Stomach smooth muscle (tissue), 2 donors: ENCODE measurements at regions not wholly inside any gene's neighbourhood (a gene's known extent, or its start where the extent isn't known, plus 50 kb on each side); places are given as distances from the start of the nearest gene placed in this dataset.
"Not testable (repeated sequence)": the region's sequence is repeated elsewhere in the genome, so short reads cannot be mapped to it uniquely, and the experiment has no call there.

Experiments
- H3K27ac ChIP-seq: one replicate; pipeline ENCODE4 v1.7.0; 2013; ENCODE audit warnings: mild to moderate bottlenecking, low read length, inconsistent platforms
- H3K27me3 ChIP-seq, 2 donors: one replicate each; pipeline ENCODE4 v1.7.0; 2013; ENCODE audit warnings: low read length in 2 of 2; ENCODE audit not compliant: insufficient read depth in 2 of 2, control insufficient read depth in 1 of 2
- H3K36me3 ChIP-seq, 2 donors: one replicate each; pipeline ENCODE4 v1.7.0; 2013; ENCODE audit warnings: low read length in 2 of 2; ENCODE audit not compliant: control insufficient read depth in 2 of 2, insufficient read depth in 2 of 2
- H3K4me1 ChIP-seq: one replicate; pipeline ENCODE4 v1.7.0; 2013; ENCODE audit warnings: low read length; ENCODE audit not compliant: control insufficient read depth, insufficient read depth
- H3K4me3 ChIP-seq, 2 donors: one replicate each; pipeline ENCODE4 v1.7.0; 2013; ENCODE audit warnings: low read length in 2 of 2
- H3K9ac ChIP-seq, 2 donors: one replicate each; pipeline ENCODE4 v1.7.0; 2013; ENCODE audit warnings: low read length in 2 of 2, mild to moderate bottlenecking in 1 of 2
- H3K9me3 ChIP-seq, 2 donors: one replicate each; pipeline ENCODE4 v1.7.0; 2013; ENCODE audit warnings: low read length in 2 of 2; ENCODE audit not compliant: control insufficient read depth in 2 of 2
- donor health status: healthy.
- donor health status: Pancreatic carcinoma.

GRCh38 chr2:189344043-189344442 is 97.2 kb upstream of the WDR75 start:
- Histone ChIP-seq H3K27me3 (no peaks in the 10 kb centered on the region), H3K36me3 (no peaks in the 10 kb centered on the region), H3K9me3 (peaks cover 0 to 6% of the 10 kb centered on the region in 2 donors), H3K4me1 (no peaks in the 10 kb centered on the region), H3K4me3 (no peak overlapping the region), H3K9ac (no peak overlapping the region), H3K27ac (no peak overlapping the region)

GRCh38 chr2:189347540-189347939 is 93.7 kb upstream of the WDR75 start:
- no peaks in the 10 kb centered on the region for H3K27me3 ChIP-seq
- H3K9me3 ChIP-seq: peaks cover 0 to 3% of the 10 kb centered on the region in 2 donors
- H3K4me1 ChIP-seq: peaks cover 4% of the 10 kb centered on the region
- H3K9ac ChIP-seq: no peak overlapping the region
- H3K36me3 ChIP-seq: no peaks in the 10 kb centered on the region
- no peak overlapping the region for H3K4me3 ChIP-seq
- peak overlapping the region; percentile 42 for H3K27ac ChIP-seq

- H3K4me3 ChIP-seq: no peak overlapping the region
- H3K9me3 ChIP-seq: peaks cover 0 to 3% of the 10 kb centered on the region in 2 donors
- no peak overlapping the region for H3K9ac ChIP-seq
- H3K36me3 ChIP-seq: no peaks in the 10 kb centered on the region
- H3K27me3 ChIP-seq: no peaks in the 10 kb centered on the region
- peak overlapping the region; percentile 42 for H3K27ac ChIP-seq
- H3K4me1 ChIP-seq: peaks cover 4% of the 10 kb centered on the region
These were observed 92.9 kb upstream of the WDR75 start for GRCh38 chr2:189348369-189348768.

DNA sequence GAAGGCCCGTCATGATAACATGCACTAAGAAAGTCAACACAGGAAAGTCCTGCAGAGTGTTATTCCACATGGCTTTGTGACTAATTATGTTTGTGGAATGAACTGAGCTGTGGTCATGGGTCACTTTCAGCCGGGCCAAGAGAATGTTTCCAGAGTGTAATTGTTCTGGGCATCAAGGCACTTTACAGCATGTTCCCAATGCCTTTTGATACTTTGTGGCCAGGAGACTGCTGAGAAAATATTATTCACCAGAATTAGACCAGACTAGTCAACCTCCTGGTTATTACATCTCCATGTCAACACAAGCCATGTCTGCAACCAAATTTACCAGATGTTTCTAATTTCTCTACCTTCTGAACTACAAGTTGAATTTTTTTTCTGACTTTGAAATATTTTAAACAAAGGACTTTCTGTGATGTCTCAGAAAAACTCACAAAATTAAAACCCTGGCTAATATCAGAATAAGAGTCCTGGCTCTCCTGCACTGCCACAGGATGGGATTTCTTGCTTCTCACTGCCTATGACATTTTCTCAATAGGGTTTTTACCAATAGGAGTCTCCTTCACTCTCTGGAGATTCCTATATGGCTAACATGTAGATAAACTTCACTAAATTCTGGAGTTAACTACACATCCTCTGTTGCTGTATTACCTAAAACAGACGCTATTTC is 90.6 kb upstream of the WDR75 start:
- H3K4me1 ChIP-seq: peaks cover 4% of the 10 kb centered on the region
- no peaks in the 10 kb centered on the region for H3K27me3 ChIP-seq
- H3K36me3 ChIP-seq: no peaks in the 10 kb centered on the region
- peaks cover 0 to 3% of the 10 kb centered on the region in 2 donors for H3K9me3 ChIP-seq
- no peak overlapping the region for H3K4me3 ChIP-seq
- no peak overlapping the region for H3K9ac ChIP-seq
- peak overlapping the region; percentile 73 for H3K27ac ChIP-seq

GRCh38 chr2:189351933-189352332 is 89.3 kb upstream of the WDR75 start:
- not testable (repeated sequence) for H3K27me3 ChIP-seq, H3K4me1 ChIP-seq, H3K9ac ChIP-seq, H3K27ac ChIP-seq, H3K9me3 ChIP-seq, H3K4me3 ChIP-seq, H3K36me3 ChIP-seq

GRCh38 chr2:189357375-189357774 is 83.9 kb upstream of the WDR75 start:
- not testable (repeated sequence) for H3K36me3 ChIP-seq, H3K27ac ChIP-seq, H3K9ac ChIP-seq, H3K4me1 ChIP-seq, H3K4me3 ChIP-seq, H3K9me3 ChIP-seq, H3K27me3 ChIP-seq

- Histone ChIP-seq H3K27me3 (no peaks in the 10 kb centered on the region), H3K36me3 (no peaks in the 10 kb centered on the region), H3K27ac (no peak overlapping the region), H3K9me3 (no peaks in the 10 kb centered on the region), H3K9ac (no peak overlapping the region), H3K4me1 (no peaks in the 10 kb centered on the region), H3K4me3 (no peak overlapping the region)
These were observed 80.4 kb upstream of the WDR75 start for GRCh38 chr2:189360861-189361260.

- H3K27ac ChIP-seq: no peak overlapping the region
- H3K36me3 ChIP-seq: no peaks in the 10 kb centered on the region
These were observed 79.0 kb upstream of the WDR75 start for GRCh38 chr2:189362283-189362682.

DNA sequence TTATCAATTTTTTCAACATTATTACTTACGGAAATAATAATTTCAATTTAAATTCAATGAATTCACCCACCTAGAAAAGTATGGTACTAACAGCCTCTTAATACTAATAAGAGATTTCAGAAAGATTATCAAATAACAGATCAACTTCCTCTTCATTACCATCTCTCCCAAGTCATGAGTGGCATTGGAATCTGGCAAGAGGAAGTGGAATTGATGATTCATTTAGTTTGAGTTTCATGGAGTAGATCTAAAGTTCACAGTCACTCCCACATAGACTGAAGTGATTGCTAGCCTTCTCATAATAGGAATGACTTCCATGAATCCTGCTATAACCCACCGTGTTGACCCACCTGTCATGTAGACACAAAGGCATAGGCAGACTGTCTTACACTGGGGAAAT is 77.7 kb upstream of the WDR75 start:
- no peak overlapping the region for H3K27ac ChIP-seq

More at GRCh38 chr2:189362283-189362682, 79.0 kb upstream of the WDR75 start:
- no peak overlapping the region for H3K4me3 ChIP-seq
- H3K9me3 ChIP-seq: no peaks in the 10 kb centered on the region
- H3K27me3 ChIP-seq: no peaks in the 10 kb centered on the region
- H3K9ac ChIP-seq: no peak overlapping the region
- H3K4me1 ChIP-seq: no peaks in the 10 kb centered on the region

GRCh38 chr2:189364607-189365006 is 76.7 kb upstream of the WDR75 start:
- no peaks in the 10 kb centered on the region for H3K36me3 ChIP-seq
- no peaks in the 10 kb centered on the region for H3K9me3 ChIP-seq
- H3K27me3 ChIP-seq: no peaks in the 10 kb centered on the region
- no peak overlapping the region for H3K9ac ChIP-seq
- no peak overlapping the region for H3K4me3 ChIP-seq
- H3K4me1 ChIP-seq: no peaks in the 10 kb centered on the region
- H3K27ac ChIP-seq: no peak overlapping the region

More for the DNA sequence above, 77.7 kb upstream of the WDR75 start:
- Histone ChIP-seq H3K9ac (no peak overlapping the region), H3K36me3 (no peaks in the 10 kb centered on the region), H3K9me3 (no peaks in the 10 kb centered on the region), H3K4me1 (no peaks in the 10 kb centered on the region), H3K27me3 (no peaks in the 10 kb centered on the region), H3K4me3 (no peak overlapping the region)

GRCh38 chr2:189366349-189366748 is 74.9 kb upstream of the WDR75 start:
- no peaks in the 10 kb centered on the region for H3K27me3 ChIP-seq
- no peak overlapping the region for H3K9ac ChIP-seq
- H3K27ac ChIP-seq: no peak overlapping the region
- no peaks in the 10 kb centered on the region for H3K9me3 ChIP-seq
- no peaks in the 10 kb centered on the region for H3K4me1 ChIP-seq
- H3K36me3 ChIP-seq: no peaks in the 10 kb centered on the region
- H3K4me3 ChIP-seq: no peak overlapping the region
